Caco-2 (cell line): ENCODE measurements at regions not wholly inside any gene's neighbourhood (a gene's known extent, or its start where the extent isn't known, plus 50 kb on each side); places are given as distances from the start of the nearest gene placed in this dataset.

Experiments
- BruUV-seq: library from RNA; stranded (reverse); fragments of 400-500 nt; replicated peaks from 2 replicates; lab custom pipeline; 2021; lab: Mats Ljungman, UMichigan
- CTCF ChIA-PET: fragments of 300-600 bp; sonication (Branson Sonifier 250); formaldehyde crosslinking; loops from one replicate; lab custom pipeline; 2022; ENCODE audit warnings: antibody characterized with exemption; lab: Charles Lee
- POLR2A ChIA-PET: fragments of 300-600 bp; sonication (Branson Sonifier 250); formaldehyde crosslinking; loops from one replicate; lab custom pipeline; 2022; ENCODE audit warnings: antibody characterized with exemption; lab: Charles Lee
- DNase-seq, 2 experiments: peaks; one replicate each; pipeline versions ENCODE4 v3.0.0 to v3.0.0-alpha.2; 2020 to 2022
- H3K27me3 ChIP-seq: replicated peaks from 2 replicates; pipeline ENCODE4 v1.6.0; 2011; ENCODE audit warnings: low read length; ENCODE audit not compliant: control insufficient read depth, insufficient read depth
- H3K36me3 ChIP-seq: 2 replicates; pipeline ENCODE4 v1.5.1; 2011; ENCODE audit warnings: low read length; ENCODE audit not compliant: control insufficient read depth, insufficient read depth
- H3K4me1 ChIP-seq: fragments of 250-450 bp; sonication (Bioruptor Pico); 2 replicates; pipeline ENCODE4 v1.5.1; 2020; ENCODE audit warnings: mild to moderate bottlenecking
- H3K4me3 ChIP-seq: 2 replicates; pipeline ENCODE4 v1.5.1; 2011; ENCODE audit warnings: low read depth, mild to moderate bottlenecking, control low read depth, low read length
- H3K9me3 ChIP-seq: fragments of 250-450 bp; sonication (Bioruptor Pico); 2 replicates; pipeline ENCODE4 v1.5.1; 2020; ENCODE audit warnings: mild to moderate bottlenecking, moderate library complexity
- H3K27ac Mint-ChIP-seq: one replicate; pipeline ENCODE4 v1.8.0; 2022; ENCODE audit warnings: mixed read lengths; ENCODE audit not compliant: unreplicated experiment
- H3K27me3 Mint-ChIP-seq: one replicate; pipeline ENCODE4 v1.8.0; 2022; ENCODE audit warnings: mixed read lengths; ENCODE audit not compliant: insufficient read depth, unreplicated experiment
- H3K36me3 Mint-ChIP-seq: one replicate; pipeline ENCODE4 v1.8.0; 2022; ENCODE audit warnings: mild to moderate bottlenecking, mixed read lengths; ENCODE audit not compliant: insufficient read depth, unreplicated experiment
- H3K4me1 Mint-ChIP-seq: one replicate; pipeline ENCODE4 v1.8.0; 2022; ENCODE audit warnings: low read depth, mixed read lengths; ENCODE audit not compliant: unreplicated experiment
- H3K4me3 Mint-ChIP-seq: one replicate; pipeline ENCODE4 v1.8.0; 2022; ENCODE audit warnings: mild to moderate bottlenecking, moderate library complexity, mixed read lengths; ENCODE audit not compliant: unreplicated experiment
- H3K9me3 Mint-ChIP-seq: one replicate; pipeline ENCODE4 v1.8.0; 2022; ENCODE audit warnings: mixed read lengths; ENCODE audit not compliant: unreplicated experiment
- intact Hi-C: fragments of 100-400 bp; cut with micrococcal nuclease; formaldehyde crosslinking; loops from one replicate; pipeline ENCODE4 v1.10.0; 2022; ENCODE audit not compliant: unreplicated experiment
- TF ChIP-seq, protein P1 (sequence below), 2 experiments: fragments of 200-600 bp in 1 of 2; IDR thresholded peaks; 1 replicate in 1 of 2; 2 replicates in 1 of 2; pipeline versions ENCODE4 v1.5.1 to v1.8.0; 2011 to 2022; ENCODE audit warnings: antibody characterized with exemption in 1 of 2, control low read depth in 1 of 2, inconsistent platforms in 1 of 2, low read depth in 1 of 2, low read length in 1 of 2, mild to moderate bottlenecking in 1 of 2, moderate library complexity in 1 of 2; ENCODE audit not compliant: insufficient read depth in 1 of 2, severe bottlenecking in 1 of 2, unreplicated experiment in 1 of 2

DNA sequence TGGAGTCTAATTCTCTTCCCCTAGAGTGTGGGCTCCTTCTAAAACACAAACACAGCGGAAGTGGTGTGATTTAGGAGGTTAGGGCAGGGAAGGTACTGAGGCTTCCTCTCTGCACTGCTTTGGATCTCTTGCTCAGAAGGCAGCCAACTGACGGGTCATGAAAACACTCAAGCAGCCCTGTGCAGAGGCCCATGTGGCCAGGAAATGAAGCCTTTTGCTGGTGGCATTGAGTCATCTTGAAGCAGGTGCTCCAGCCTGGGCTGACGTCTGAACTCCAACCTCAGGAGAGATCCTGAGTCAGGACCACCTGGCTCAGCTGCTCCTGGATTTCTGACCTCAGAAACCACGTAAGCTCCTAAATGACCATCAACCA, 72.9 kb downstream of the MRM1 start:
- H3K36me3 Mint-ChIP-seq, result no peaks in the 10 kb centered on the region
- no peaks in the 10 kb centered on the region for H3K9me3 Mint-ChIP-seq
- ChIA-PET POLR2A (no interaction called here), CTCF (interaction anchor here (0.6 kb wide), 1 partner anchor 14 kb away, joined by 4 read pairs; no protein-coding TSS in a partner anchor)
- no peaks in the 10 kb centered on the region for H3K4me1 Mint-ChIP-seq
- Histone ChIP-seq H3K9me3 (no peaks in the 10 kb centered on the region), H3K4me3 (no peak overlapping the region), H3K36me3 (no peaks in the 10 kb centered on the region), H3K27me3 (no peaks in the 10 kb centered on the region; the same call in 1 of the 2 replicates), H3K4me1 (no peaks in the 10 kb centered on the region)
- peaks cover 27% of the 10 kb centered on the region for H3K27me3 Mint-ChIP-seq
- no peak overlapping the region for H3K4me3 Mint-ChIP-seq
- BruUV-seq, result no TSS peak
- H3K27ac Mint-ChIP-seq, result no peak overlapping the region
- DNase-seq, result no peak
- intact Hi-C loops, result no loop called here
- TF ChIP-seq, protein P1, sequence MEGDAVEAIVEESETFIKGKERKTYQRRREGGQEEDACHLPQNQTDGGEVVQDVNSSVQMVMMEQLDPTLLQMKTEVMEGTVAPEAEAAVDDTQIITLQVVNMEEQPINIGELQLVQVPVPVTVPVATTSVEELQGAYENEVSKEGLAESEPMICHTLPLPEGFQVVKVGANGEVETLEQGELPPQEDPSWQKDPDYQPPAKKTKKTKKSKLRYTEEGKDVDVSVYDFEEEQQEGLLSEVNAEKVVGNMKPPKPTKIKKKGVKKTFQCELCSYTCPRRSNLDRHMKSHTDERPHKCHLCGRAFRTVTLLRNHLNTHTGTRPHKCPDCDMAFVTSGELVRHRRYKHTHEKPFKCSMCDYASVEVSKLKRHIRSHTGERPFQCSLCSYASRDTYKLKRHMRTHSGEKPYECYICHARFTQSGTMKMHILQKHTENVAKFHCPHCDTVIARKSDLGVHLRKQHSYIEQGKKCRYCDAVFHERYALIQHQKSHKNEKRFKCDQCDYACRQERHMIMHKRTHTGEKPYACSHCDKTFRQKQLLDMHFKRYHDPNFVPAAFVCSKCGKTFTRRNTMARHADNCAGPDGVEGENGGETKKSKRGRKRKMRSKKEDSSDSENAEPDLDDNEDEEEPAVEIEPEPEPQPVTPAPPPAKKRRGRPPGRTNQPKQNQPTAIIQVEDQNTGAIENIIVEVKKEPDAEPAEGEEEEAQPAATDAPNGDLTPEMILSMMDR (IDR thresholded peaks at IDR 0.05; ENCODE audit: insufficient read depth in 1 of 2, low read depth in 1 of 2, low read length in 1 of 2, severe bottlenecking in 1 of 2, unreplicated experiment in 1 of 2), result no peak

DNA sequence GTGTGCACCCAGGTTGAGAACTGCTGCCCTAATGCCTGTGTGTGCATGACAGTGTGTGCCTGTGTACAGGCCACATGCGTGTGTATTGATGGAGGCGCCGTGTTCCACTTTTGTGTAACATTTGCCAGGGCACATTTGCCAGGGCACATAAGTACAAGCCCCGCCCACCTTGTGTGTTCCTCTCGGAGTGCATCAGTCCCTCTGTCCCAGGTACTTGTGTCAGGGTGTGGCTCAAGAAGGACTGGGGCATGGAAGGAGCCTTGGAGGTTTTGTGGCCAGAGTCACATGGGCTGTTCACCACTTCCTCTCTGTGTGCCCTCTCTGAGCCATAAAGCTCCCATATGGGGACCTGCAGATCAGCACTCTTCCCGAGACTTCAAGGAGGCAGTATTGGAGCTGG, 73.9 kb downstream of the MRM1 start:
- POLR2A ChIA-PET, result no interaction called here
- CTCF ChIA-PET, result no interaction called here
- no peaks in the 10 kb centered on the region; the same call in 1 of the 2 replicates for H3K27me3 ChIP-seq

DNA sequence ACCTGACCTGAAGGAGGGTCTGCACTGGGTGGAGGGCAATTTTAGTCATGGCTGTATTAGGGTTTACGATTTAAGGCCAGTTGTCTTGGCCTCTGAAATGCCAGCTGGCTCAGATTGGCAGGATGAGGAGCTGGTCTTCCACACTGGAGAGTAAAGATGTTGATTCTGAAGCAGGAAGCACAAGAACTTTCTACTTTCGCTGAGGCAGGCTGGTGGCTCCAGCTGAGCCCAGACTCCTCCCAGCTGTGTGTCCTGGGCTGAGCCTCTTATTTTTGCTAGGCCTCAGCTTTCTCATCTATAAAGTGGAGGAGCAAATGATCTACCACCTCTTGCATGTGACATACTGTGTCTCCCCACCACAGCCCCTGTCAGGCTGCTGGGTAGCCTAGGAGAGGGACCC, 74.4 kb downstream of the MRM1 start:
- no peaks in the 10 kb centered on the region for H3K36me3 Mint-ChIP-seq
- DNase-seq, result no peak
- no peaks in the 10 kb centered on the region for H3K9me3 Mint-ChIP-seq
- no peak overlapping the region for H3K4me3 Mint-ChIP-seq
- Histone ChIP-seq H3K9me3 (no peaks in the 10 kb centered on the region), H3K36me3 (no peaks in the 10 kb centered on the region), H3K4me1 (no peaks in the 10 kb centered on the region), H3K27me3 (no peaks in the 10 kb centered on the region; the same call in 1 of the 2 replicates), H3K4me3 (no peak overlapping the region)
- no peak overlapping the region for H3K27ac Mint-ChIP-seq
- ChIA-PET CTCF (no interaction called here), POLR2A (no interaction called here)
- H3K27me3 Mint-ChIP-seq, result peaks cover 27% of the 10 kb centered on the region
- intact Hi-C loops, result no loop called here
- no TSS peak for BruUV-seq
- TF ChIP-seq, protein P1 (IDR thresholded peaks at IDR 0.05; ENCODE audit: insufficient read depth in 1 of 2, low read depth in 1 of 2, low read length in 1 of 2, severe bottlenecking in 1 of 2, unreplicated experiment in 1 of 2), result no peak
- no peaks in the 10 kb centered on the region for H3K4me1 Mint-ChIP-seq

More for the DNA sequence above, 73.9 kb downstream of the MRM1 start:
- H3K9me3 Mint-ChIP-seq, result no peaks in the 10 kb centered on the region
- Histone ChIP-seq H3K4me3 (no peak overlapping the region), H3K4me1 (no peaks in the 10 kb centered on the region), H3K9me3 (no peaks in the 10 kb centered on the region), H3K36me3 (no peaks in the 10 kb centered on the region)
- no peak overlapping the region for H3K4me3 Mint-ChIP-seq
- no TSS peak for BruUV-seq
- H3K27ac Mint-ChIP-seq, result no peak overlapping the region
- H3K36me3 Mint-ChIP-seq, result no peaks in the 10 kb centered on the region
- DNase-seq, result no peak
- H3K4me1 Mint-ChIP-seq, result no peaks in the 10 kb centered on the region
- TF ChIP-seq, protein P1 (IDR thresholded peaks at IDR 0.05; ENCODE audit: insufficient read depth in 1 of 2, low read depth in 1 of 2, low read length in 1 of 2, severe bottlenecking in 1 of 2, unreplicated experiment in 1 of 2), result no peak
- peaks cover 31% of the 10 kb centered on the region for H3K27me3 Mint-ChIP-seq
- intact Hi-C loops, result no loop called here
